SK-N-SH (cell line): ENCODE measurements at regions not wholly inside any gene's neighbourhood (a gene's known extent, or its start where the extent isn't known, plus 50 kb on each side); places are given as distances from the start of the nearest gene placed in this dataset.

Experiments
- CTCF ChIA-PET: fragments of 300-600, 350-600 bp; formaldehyde crosslinking; extraction: SDS; loops from one replicate; lab custom pipeline; 2021; lab: Yijun Ruan, JAX
- POLR2A ChIA-PET: fragments of 350-600 bp; sonication (Branson Sonifier 250); formaldehyde crosslinking; extraction: SDS; loops from one replicate; lab custom pipeline; 2020; ENCODE audit warnings: antibody characterized with exemption, inconsistent platforms; lab: Yijun Ruan, JAX
- DNase-seq: peaks from one replicate; pipeline ENCODE4 v3.0.0; 2012
- H2AFZ ChIP-seq: fragments of 200-600 bp; sonication (generic); 2 replicates; pipeline ENCODE4 v1.8.1; 2016; ENCODE audit warnings: antibody characterized with exemption, mild to moderate bottlenecking, low read depth
- H3F3A ChIP-seq: fragments of 200-600 bp; sonication (generic); replicated peaks from 2 replicates; pipeline ENCODE3; 2016; ENCODE audit warnings: antibody characterized with exemption, mild to moderate bottlenecking; ENCODE audit not compliant: insufficient read depth
- H3K27ac ChIP-seq, 2 experiments: fragments of 200-500 bp in 1 of 2; fragments of 200-600 bp in 1 of 2; sonication (Bioruptor generic) in 1 of 2; sonication (generic), shearing (Covaris generic) in 1 of 2; 2 replicates each; pipeline versions ENCODE4 v1.5.1 to v1.6.1; 2014 to 2016; ENCODE audit warnings: low read depth in 2 of 2, inconsistent platforms in 1 of 2, low read length in 1 of 2, mild to moderate bottlenecking in 1 of 2, mixed read lengths in 1 of 2
- H3K27me3 ChIP-seq: fragments of 200-600 bp; sonication (generic), shearing (Covaris generic); 2 replicates; pipeline ENCODE4 v1.6.1; 2016; ENCODE audit warnings: mixed run types; ENCODE audit not compliant: insufficient read depth
- H3K36me3 ChIP-seq, 2 experiments: fragments of 200-500 bp in 1 of 2; fragments of 200-600 bp in 1 of 2; sonication (Bioruptor generic) in 1 of 2; sonication (generic) in 1 of 2; replicated peaks in 1 of 2; 2 replicates each; pipeline versions ENCODE3 to v1.5.1; 2014 to 2016; ENCODE audit warnings: low read length in 1 of 2, mild to moderate bottlenecking in 1 of 2; ENCODE audit not compliant: insufficient read depth in 2 of 2, control insufficient read depth in 1 of 2
- H3K4me1 ChIP-seq, 2 experiments: fragments of 200-500 bp in 1 of 2; fragments of 200-600 bp in 1 of 2; sonication (Bioruptor generic) in 1 of 2; sonication (generic), shearing (Covaris generic) in 1 of 2; 2 replicates each; pipeline versions ENCODE4 v1.5.1 to v1.6.1; 2014 to 2016; ENCODE audit warnings: low read depth in 1 of 2, low read length in 1 of 2, mixed run types in 1 of 2; ENCODE audit not compliant: insufficient read depth in 2 of 2, control insufficient read depth in 1 of 2
- H3K4me2 ChIP-seq: fragments of 200-600 bp; sonication (generic), shearing (Covaris generic); 2 replicates; pipeline ENCODE4 v1.6.1; 2017; ENCODE audit warnings: mixed run types
- H3K4me3 ChIP-seq, 2 experiments: fragments of 200-500 bp in 1 of 2; fragments of 200-600 bp in 1 of 2; sonication (Bioruptor generic) in 1 of 2; sonication (generic), shearing (Covaris generic) in 1 of 2; 2 replicates each; pipeline versions ENCODE4 v1.5.1 to v1.8.1; 2014 to 2016; ENCODE audit warnings: low read depth in 2 of 2, inconsistent platforms in 1 of 2, low read length in 1 of 2, mild to moderate bottlenecking in 1 of 2, mixed read lengths in 1 of 2, moderate library complexity in 1 of 2
- H3K79me2 ChIP-seq: fragments of 200-600 bp; sonication (generic); 2 replicates; pipeline ENCODE4 v1.8.1; 2017; ENCODE audit warnings: mild to moderate bottlenecking; ENCODE audit not compliant: insufficient read depth
- H3K9ac ChIP-seq: fragments of 200-600 bp; sonication (generic); 2 replicates; pipeline ENCODE4 v1.6.1; 2017; ENCODE audit warnings: mixed run types
- H3K9me2 ChIP-seq: fragments of 200-600 bp; sonication (generic); 2 replicates; pipeline ENCODE4 v1.6.1; 2017; ENCODE audit warnings: mixed run types
- H3K9me3 ChIP-seq: fragments of 200-600 bp; sonication (generic); 2 replicates; pipeline ENCODE4 v1.6.1; 2017; ENCODE audit warnings: mixed run types, mild to moderate bottlenecking, moderate library complexity
- H4K20me1 ChIP-seq: fragments of 200-600 bp; sonication (generic); 2 replicates; pipeline ENCODE4 v1.6.1; 2017; ENCODE audit warnings: mild to moderate bottlenecking, mixed run types; ENCODE audit not compliant: insufficient read depth
- CHD2 ChIP-seq: fragments of 150-350 bp; IDR thresholded peaks from 2 replicates; pipeline ENCODE4 v1.6.1; 2018; ENCODE audit warnings: low read length; ENCODE audit not compliant: partially characterized antibody
- EP300 ChIP-seq, 2 experiments: IDR thresholded peaks; 2 replicates each; pipeline versions ENCODE4 v1.4.0 to v1.6.1; 2012; ENCODE audit warnings: borderline replicate concordance in 1 of 2, low read depth in 1 of 2, low read length in 1 of 2
- EZH2phosphoT487 ChIP-seq: fragments of 200-600 bp; sonication (generic); IDR thresholded peaks from 2 replicates; pipeline ENCODE4 v1.6.1; 2017; ENCODE audit warnings: low read depth, mixed run types, mild to moderate bottlenecking, antibody characterized with exemption, moderate library complexity, borderline replicate concordance
- FOSL2 ChIP-seq: IDR thresholded peaks from 2 replicates; pipeline ENCODE4 v1.4.0; 2012; ENCODE audit warnings: low read depth, mild to moderate bottlenecking, moderate library complexity, borderline replicate concordance
- FOXJ3 ChIP-seq: sonication (generic); formaldehyde crosslinking; IDR thresholded peaks from 2 replicates; pipeline ENCODE4 v1.5.1; 2020; ENCODE audit warnings: mild to moderate bottlenecking, missing genetic modification reagents
- FOXM1 ChIP-seq: IDR thresholded peaks from 2 replicates; pipeline ENCODE4 v1.4.0; 2012; ENCODE audit warnings: low read depth, mild to moderate bottlenecking
- NFIC ChIP-seq: IDR thresholded peaks from 2 replicates; pipeline ENCODE4 v1.4.0; 2012; ENCODE audit warnings: borderline replicate concordance
- NRF1 ChIP-seq: IDR thresholded peaks from 2 replicates; pipeline ENCODE4 v1.6.1; 2012; ENCODE audit warnings: low read depth, mild to moderate bottlenecking, low read length
- RCOR1 ChIP-seq: fragments of 150-350 bp; IDR thresholded peaks from 2 replicates; pipeline ENCODE4 v1.6.1; 2017; ENCODE audit warnings: antibody characterized with exemption, low read length
- RXRA ChIP-seq: IDR thresholded peaks from 2 replicates; pipeline ENCODE4 v1.4.0; 2012; ENCODE audit warnings: low read depth, mild to moderate bottlenecking, borderline replicate concordance
- SMC3 ChIP-seq: IDR thresholded peaks from 2 replicates; pipeline ENCODE4 v1.6.1; 2012; ENCODE audit warnings: low read depth, low read length, improper control_type of control experiment
- TCF12 ChIP-seq: IDR thresholded peaks from 2 replicates; pipeline ENCODE4 v1.4.0; 2012
- TEAD4 ChIP-seq: IDR thresholded peaks from 2 replicates; pipeline ENCODE4 v1.4.0; 2012; ENCODE audit warnings: mild to moderate bottlenecking, borderline replicate concordance; ENCODE audit not compliant: insufficient read depth
- YY1 ChIP-seq: IDR thresholded peaks from 2 replicates; pipeline ENCODE4 v1.4.0; 2012; ENCODE audit warnings: low read depth, mild to moderate bottlenecking
- WGBS: methylation state at CpG from one replicate; pipeline ENCODE4 v1.1.6; 2017; ENCODE audit warnings: low lambda C conversion rate; 5-methylcytosine and 5-hydroxymethylcytosine counted together
- TF ChIP-seq, protein P1 (sequence below): IDR thresholded peaks from 2 replicates; pipeline ENCODE4; 2012
- TF ChIP-seq, protein P2 (sequence below): IDR thresholded peaks from 2 replicates; pipeline ENCODE4 v1.4.0; 2012; ENCODE audit warnings: low read depth, borderline replicate concordance
- TF ChIP-seq, protein P3 (sequence below): IDR thresholded peaks from 2 replicates; pipeline ENCODE4 v1.6.1; 2012; ENCODE audit warnings: mild to moderate bottlenecking, low read depth, low read length, moderate library complexity

DNA sequence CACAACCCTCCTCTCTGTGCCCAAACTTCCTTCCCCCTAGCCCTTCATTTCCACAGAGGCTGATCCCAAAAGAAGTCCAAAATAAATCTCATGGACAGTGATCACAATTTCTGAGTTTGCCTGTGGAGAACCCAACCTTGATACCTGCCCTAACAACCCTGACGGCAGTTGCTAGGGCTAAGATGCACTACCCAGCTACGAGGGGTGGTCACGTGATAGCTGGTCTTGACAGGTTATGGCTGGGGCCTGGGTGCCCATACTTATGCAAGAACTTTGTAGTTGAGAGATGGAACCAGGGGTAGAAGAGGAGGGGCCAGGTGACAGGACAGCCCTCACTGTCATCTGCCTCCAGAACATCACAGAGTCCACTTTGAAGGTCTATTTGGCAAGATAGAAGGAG lies 147.9 kb downstream of the AKAIN1 start:
- Histone ChIP-seq H3K9me3 (no peaks in the 10 kb centered on the region), H3K4me3 (no peak overlapping the region), H3K9me2 (no peaks in the 10 kb centered on the region), H3K27me3 (no peaks in the 10 kb centered on the region), H3K27ac (no peak overlapping the region), H3K79me2 (no peaks in the 10 kb centered on the region), H3K9ac (no peak overlapping the region), H4K20me1 (no peaks in the 10 kb centered on the region), H3K4me2 (no peak overlapping the region), H3K4me1 (no peaks in the 10 kb centered on the region), H3F3A (no peaks in the 10 kb centered on the region), H2AFZ (no peak overlapping the region), H3K36me3 (no peaks in the 10 kb centered on the region)
- ChIA-PET CTCF (interaction anchor here (1.0 to 1.6 kb wide), 4 partner anchors 9 to 26 kb away, joined by 3 to 5 read pairs (median 4); no protein-coding TSS in a partner anchor), POLR2A (no interaction called here)
- no peak for TF ChIP-seq TEAD4
- TF ChIP-seq CHD2 = no peak
- no peak for TF ChIP-seq RXRA
- TF ChIP-seq EZH2phosphoT487 = no peak
- TF ChIP-seq EP300 (IDR thresholded peaks at IDR 0.05; ENCODE audit: borderline replicate concordance in 1 of 2, low read depth in 1 of 2, low read length in 1 of 2) = no peak
- no peak for TF ChIP-seq TCF12
- TF ChIP-seq YY1 = no peak
- TF ChIP-seq NRF1 = no peak
- 20% methylated on average over 3 of the region's 3 CpGs for WGBS
- DNase-seq = no peak

DNA sequence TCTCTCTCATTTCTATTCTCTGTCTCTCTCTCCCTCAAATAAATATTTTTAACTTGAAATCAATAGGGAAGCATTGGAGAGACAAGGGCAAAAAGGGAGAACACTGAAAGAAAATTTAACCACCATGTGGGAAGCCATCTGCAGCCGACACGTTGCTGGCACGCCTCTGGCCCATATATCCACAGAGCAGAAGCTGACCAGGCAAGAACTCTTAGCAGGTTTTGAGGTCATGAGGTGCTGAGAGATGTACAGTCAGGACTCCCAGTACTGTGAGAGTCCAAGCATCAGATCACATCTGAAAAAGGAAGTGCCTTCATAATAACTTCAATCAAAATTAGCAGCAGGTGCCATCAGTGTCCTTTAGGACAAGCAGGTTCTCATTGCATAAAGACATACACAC lies 156.6 kb downstream of the AKAIN1 start:
- 0% methylated on average over 3 of the region's 3 CpGs for whole genome bisulfite sequencing
- ChIA-PET POLR2A (no interaction called here), CTCF (interaction anchor here (1.4 kb wide), 1 partner anchor 45 kb away, joined by 3 read pairs; no protein-coding TSS in a partner anchor)
- no peaks in the 10 kb centered on the region for H3K4me1 ChIP-seq
- no peaks in the 10 kb centered on the region for H3F3A ChIP-seq
- no peak overlapping the region for H2AFZ ChIP-seq
- no peak for DNase-seq
- no peaks in the 10 kb centered on the region for H3K9me2 ChIP-seq
- no peak overlapping the region for H3K9ac ChIP-seq
- H4K20me1 ChIP-seq = no peaks in the 10 kb centered on the region
- no peaks in the 10 kb centered on the region for H3K36me3 ChIP-seq
- no peak overlapping the region for H3K4me3 ChIP-seq
- peaks cover 8% of the 10 kb centered on the region; the same call in 1 of the 2 replicates for H3K9me3 ChIP-seq
- TF ChIP-seq, protein P1, sequence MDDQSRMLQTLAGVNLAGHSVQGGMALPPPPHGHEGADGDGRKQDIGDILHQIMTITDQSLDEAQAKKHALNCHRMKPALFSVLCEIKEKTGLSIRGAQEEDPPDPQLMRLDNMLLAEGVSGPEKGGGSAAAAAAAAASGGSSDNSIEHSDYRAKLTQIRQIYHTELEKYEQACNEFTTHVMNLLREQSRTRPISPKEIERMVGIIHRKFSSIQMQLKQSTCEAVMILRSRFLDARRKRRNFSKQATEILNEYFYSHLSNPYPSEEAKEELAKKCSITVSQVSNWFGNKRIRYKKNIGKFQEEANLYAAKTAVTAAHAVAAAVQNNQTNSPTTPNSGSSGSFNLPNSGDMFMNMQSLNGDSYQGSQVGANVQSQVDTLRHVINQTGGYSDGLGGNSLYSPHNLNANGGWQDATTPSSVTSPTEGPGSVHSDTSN = no peak
- TF ChIP-seq TCF12 = no peak
- TF ChIP-seq, protein P2, sequence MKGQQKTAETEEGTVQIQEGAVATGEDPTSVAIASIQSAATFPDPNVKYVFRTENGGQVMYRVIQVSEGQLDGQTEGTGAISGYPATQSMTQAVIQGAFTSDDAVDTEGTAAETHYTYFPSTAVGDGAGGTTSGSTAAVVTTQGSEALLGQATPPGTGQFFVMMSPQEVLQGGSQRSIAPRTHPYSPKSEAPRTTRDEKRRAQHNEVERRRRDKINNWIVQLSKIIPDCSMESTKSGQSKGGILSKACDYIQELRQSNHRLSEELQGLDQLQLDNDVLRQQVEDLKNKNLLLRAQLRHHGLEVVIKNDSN = no peak
- TF ChIP-seq EP300 (IDR thresholded peaks at IDR 0.05; ENCODE audit: borderline replicate concordance in 1 of 2, low read depth in 1 of 2, low read length in 1 of 2) = no peak
- H3K4me2 ChIP-seq = no peak overlapping the region
- H3K27ac ChIP-seq = no peak overlapping the region
- no peaks in the 10 kb centered on the region for H3K79me2 ChIP-seq
- H3K27me3 ChIP-seq = no peaks in the 10 kb centered on the region

DNA sequence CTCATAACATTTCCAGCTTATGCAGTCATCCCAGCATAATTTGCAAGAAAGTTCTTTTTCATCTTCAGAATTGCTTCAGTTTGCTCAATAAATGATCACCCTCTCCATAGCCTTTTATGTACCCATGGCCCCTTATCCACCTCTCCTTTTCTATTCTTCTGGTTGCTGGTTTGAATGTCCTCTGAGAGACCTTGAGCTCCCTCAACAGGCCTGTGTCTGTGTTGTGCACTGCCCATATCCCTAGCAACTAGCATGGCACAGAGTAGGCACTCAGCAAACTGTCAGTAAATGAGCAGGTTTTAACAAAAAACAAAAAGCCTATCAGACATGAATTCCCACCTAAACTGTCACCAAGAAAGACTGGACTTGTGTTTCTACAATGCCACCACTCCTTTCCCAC lies 160.5 kb downstream of the AKAIN1 start:
- Histone ChIP-seq H3K27me3 (no peaks in the 10 kb centered on the region), H3K79me2 (no peaks in the 10 kb centered on the region), H3K9me3 (peaks cover 10% of the 10 kb centered on the region; the same call in 1 of the 2 replicates), H3K9me2 (no peaks in the 10 kb centered on the region), H3F3A (no peaks in the 10 kb centered on the region), H4K20me1 (no peaks in the 10 kb centered on the region), H2AFZ (no peak overlapping the region), H3K4me1 (no peaks in the 10 kb centered on the region), H3K36me3 (no peaks in the 10 kb centered on the region), H3K4me2 (no peak overlapping the region), H3K27ac (no peak overlapping the region), H3K4me3 (no peak overlapping the region), H3K9ac (no peak overlapping the region)
- POLR2A ChIA-PET = no interaction called here
- DNase-seq = no peak
- CTCF ChIA-PET = no interaction called here
- TF ChIP-seq FOSL2 = no peak
- TF ChIP-seq, protein P2 = no peak
- TF ChIP-seq, protein P3, sequence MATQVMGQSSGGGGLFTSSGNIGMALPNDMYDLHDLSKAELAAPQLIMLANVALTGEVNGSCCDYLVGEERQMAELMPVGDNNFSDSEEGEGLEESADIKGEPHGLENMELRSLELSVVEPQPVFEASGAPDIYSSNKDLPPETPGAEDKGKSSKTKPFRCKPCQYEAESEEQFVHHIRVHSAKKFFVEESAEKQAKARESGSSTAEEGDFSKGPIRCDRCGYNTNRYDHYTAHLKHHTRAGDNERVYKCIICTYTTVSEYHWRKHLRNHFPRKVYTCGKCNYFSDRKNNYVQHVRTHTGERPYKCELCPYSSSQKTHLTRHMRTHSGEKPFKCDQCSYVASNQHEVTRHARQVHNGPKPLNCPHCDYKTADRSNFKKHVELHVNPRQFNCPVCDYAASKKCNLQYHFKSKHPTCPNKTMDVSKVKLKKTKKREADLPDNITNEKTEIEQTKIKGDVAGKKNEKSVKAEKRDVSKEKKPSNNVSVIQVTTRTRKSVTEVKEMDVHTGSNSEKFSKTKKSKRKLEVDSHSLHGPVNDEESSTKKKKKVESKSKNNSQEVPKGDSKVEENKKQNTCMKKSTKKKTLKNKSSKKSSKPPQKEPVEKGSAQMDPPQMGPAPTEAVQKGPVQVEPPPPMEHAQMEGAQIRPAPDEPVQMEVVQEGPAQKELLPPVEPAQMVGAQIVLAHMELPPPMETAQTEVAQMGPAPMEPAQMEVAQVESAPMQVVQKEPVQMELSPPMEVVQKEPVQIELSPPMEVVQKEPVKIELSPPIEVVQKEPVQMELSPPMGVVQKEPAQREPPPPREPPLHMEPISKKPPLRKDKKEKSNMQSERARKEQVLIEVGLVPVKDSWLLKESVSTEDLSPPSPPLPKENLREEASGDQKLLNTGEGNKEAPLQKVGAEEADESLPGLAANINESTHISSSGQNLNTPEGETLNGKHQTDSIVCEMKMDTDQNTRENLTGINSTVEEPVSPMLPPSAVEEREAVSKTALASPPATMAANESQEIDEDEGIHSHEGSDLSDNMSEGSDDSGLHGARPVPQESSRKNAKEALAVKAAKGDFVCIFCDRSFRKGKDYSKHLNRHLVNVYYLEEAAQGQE = no peak
- TF ChIP-seq FOXJ3 (CRISPR knock-in tag) = no peak
- no peak for TF ChIP-seq FOXM1
- TF ChIP-seq NFIC = no peak
- TF ChIP-seq SMC3 = no peak
- no peak for TF ChIP-seq RCOR1
- no peak for TF ChIP-seq YY1
- TF ChIP-seq TCF12 = no peak
- TF ChIP-seq NRF1 = no peak
